ENCODE measurements at regions not wholly inside any gene's neighbourhood (a gene's known extent, or its start where the extent isn't known, plus 50 kb on each side); places are given as distances from the start of the nearest gene placed in this dataset.

- Histone ChIP-seq H4K20me1 (ENCODE audit: control insufficient read depth, insufficient read depth, insufficient read length) (no peaks in the 10 kb centered on the region), H4K8ac (replicated peaks; ENCODE audit: insufficient read length, low read depth, low read length) (no peak overlapping the region), H2BK15ac (ENCODE audit: low read depth, low read length) (no peak overlapping the region), H3K18ac (ENCODE audit: insufficient read length, low read depth, low read length) (no peak overlapping the region), H3K9ac (ENCODE audit: extremely low read depth, insufficient read length, low read length) (no peak overlapping the region), H3K56ac (ENCODE audit: insufficient read length, low read depth, low read length) (no peak overlapping the region), H4K91ac (ENCODE audit: insufficient read length, low read depth, low read length) (no peak overlapping the region), H3K27me3 (ENCODE audit: insufficient read depth, low read length) (no peaks in the 10 kb centered on the region), H3K4ac (ENCODE audit: low read depth, low read length) (no peak overlapping the region), H2AK5ac (ENCODE audit: insufficient read length, low read length) (no peak overlapping the region), H3K23me2 (ENCODE audit: insufficient read length, low read depth, low read length, poor library complexity, severe bottlenecking) (no peaks in the 10 kb centered on the region), H2BK120ac (ENCODE audit: low read depth, low read length, poor library complexity, severe bottlenecking) (no peak overlapping the region), H3T11ph (ENCODE audit: low read length) (no peak overlapping the region), H2AFZ (ENCODE audit: low read length) (no peak overlapping the region), H3K79me2 (ENCODE audit: insufficient read depth, low read length) (no peaks in the 10 kb centered on the region), H4K5ac (ENCODE audit: insufficient read length, low read depth, low read length) (no peak overlapping the region), H3K4me1 (ENCODE audit: insufficient read depth, low read length) (no peaks in the 10 kb centered on the region), H3K9me3 (ENCODE audit: control insufficient read depth, low read depth, low read length) (no peaks in the 10 kb centered on the region), H3K23ac (ENCODE audit: insufficient read length, low read depth, low read length) (no peak overlapping the region), H3K27ac (ENCODE audit: insufficient read length, low read depth, low read length) (no peak overlapping the region), H3K4me2 (ENCODE audit: insufficient read depth, insufficient read length, low read length) (no peak overlapping the region), H3K79me1 (ENCODE audit: insufficient read depth, low read depth, low read length, poor library complexity, severe bottlenecking) (no peaks in the 10 kb centered on the region), H2BK20ac (ENCODE audit: low read depth, low read length, poor library complexity, severe bottlenecking) (no peak overlapping the region), H2BK5ac (ENCODE audit: insufficient read length, low read length) (no peak overlapping the region), H2BK12ac (ENCODE audit: insufficient read length, low read depth, low read length) (no peak overlapping the region), H3K14ac (ENCODE audit: insufficient read depth, low read length) (no peak overlapping the region)
- no CpG with 5 or more reads among the region's 2 CpGs for WGBS (ENCODE audit: extremely low coverage, insufficient read length, low lambda C conversion rate)
- Mint-ChIP-seq H3K27ac (no peak overlapping the region), H3K4me3 (no peak overlapping the region), H3K27me3 (ENCODE audit: low read depth) (no peaks in the 10 kb centered on the region), H3K9me3 (no peaks in the 10 kb centered on the region), H3K36me3 (ENCODE audit: insufficient read depth in 1 of 3, low read depth in 3 of 3) (no peaks in the 10 kb centered on the region), H3K4me1 (no peaks in the 10 kb centered on the region)
- no peak for TF ChIP-seq CTCF (conservative IDR thresholded peaks at IDR 0.05)
- DNase-seq: no peak
Observed at GRCh38 chr11:95577716-95578460, 211.7 kb downstream of the FAM76B start.
